SK-N-SH (cell line): ENCODE measurements at regions not wholly inside any gene's neighbourhood (a gene's known extent, or its start where the extent isn't known, plus 50 kb on each side); places are given as distances from the start of the nearest gene placed in this dataset.

Source experiments
- FOSL2 ChIP-seq: IDR thresholded peaks from 2 replicates; pipeline ENCODE4 v1.4.0; 2012; ENCODE audit warnings: low read depth, mild to moderate bottlenecking, moderate library complexity, borderline replicate concordance
- JUND ChIP-seq: IDR thresholded peaks from 2 replicates; pipeline ENCODE4 v1.4.0; 2012
- RFX5 ChIP-seq: IDR thresholded peaks from 2 replicates; pipeline ENCODE4 v1.6.1; 2012; ENCODE audit warnings: mild to moderate bottlenecking, improper control_type of control experiment, low read length
- RXRA ChIP-seq: IDR thresholded peaks from 2 replicates; pipeline ENCODE4 v1.4.0; 2012; ENCODE audit warnings: low read depth, mild to moderate bottlenecking, borderline replicate concordance
- TF ChIP-seq, protein P1 (sequence below): fragments of 200-600 bp; sonication (generic); IDR thresholded peaks from 2 replicates; pipeline ENCODE4 v1.6.1; 2017; ENCODE audit warnings: antibody characterized with exemption, mild to moderate bottlenecking, moderate library complexity
- TF ChIP-seq, protein P2 (sequence below): IDR thresholded peaks from 2 replicates; pipeline ENCODE4 v1.6.1; 2012; ENCODE audit warnings: mild to moderate bottlenecking, low read depth, low read length, moderate library complexity
- TF ChIP-seq, protein P3 (sequence below): IDR thresholded peaks from 2 replicates; pipeline ENCODE4 v1.4.0; 2012; ENCODE audit warnings: low read depth, borderline replicate concordance

DNA sequence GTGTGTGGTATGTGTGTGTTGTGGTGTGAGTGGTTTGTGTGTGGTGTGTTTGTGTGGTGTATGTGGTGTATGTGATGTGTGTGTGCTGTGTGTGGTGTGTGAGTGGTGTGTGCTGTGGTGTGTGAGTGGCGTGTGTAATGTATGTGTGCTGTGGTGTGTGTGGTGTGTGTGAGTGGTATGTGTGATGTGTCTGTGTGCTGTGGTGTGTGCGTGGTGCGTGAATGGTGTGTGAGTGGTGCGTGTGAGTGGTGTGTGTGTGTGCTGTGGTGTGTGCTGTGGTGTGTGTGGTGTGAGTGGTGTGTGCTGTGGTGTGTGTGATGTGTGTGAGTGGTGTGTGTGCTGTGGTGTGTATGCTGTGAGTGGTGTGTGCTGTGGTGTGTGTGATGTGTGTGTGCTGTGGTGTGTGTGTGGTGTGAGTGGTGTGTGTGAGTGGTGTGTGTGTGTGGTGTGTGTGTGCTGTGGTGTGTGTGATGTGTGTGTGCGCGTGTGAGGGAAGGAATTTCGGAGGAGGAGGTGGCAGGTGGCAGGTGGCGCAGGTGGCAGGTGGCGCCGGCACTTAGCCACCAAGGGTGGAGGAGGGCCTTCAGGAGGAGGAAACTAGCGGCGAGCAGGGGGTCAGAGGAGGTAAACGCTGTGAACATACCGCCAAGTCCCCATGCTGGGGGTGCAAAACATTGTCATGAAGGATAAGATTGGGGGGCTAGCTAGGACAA, 191.8 kb downstream of the MELK start:
- TF ChIP-seq RFX5 (no peak), RXRA (no peak), JUND (no peak), FOSL2 (no peak)
- TF ChIP-seq, protein P1, sequence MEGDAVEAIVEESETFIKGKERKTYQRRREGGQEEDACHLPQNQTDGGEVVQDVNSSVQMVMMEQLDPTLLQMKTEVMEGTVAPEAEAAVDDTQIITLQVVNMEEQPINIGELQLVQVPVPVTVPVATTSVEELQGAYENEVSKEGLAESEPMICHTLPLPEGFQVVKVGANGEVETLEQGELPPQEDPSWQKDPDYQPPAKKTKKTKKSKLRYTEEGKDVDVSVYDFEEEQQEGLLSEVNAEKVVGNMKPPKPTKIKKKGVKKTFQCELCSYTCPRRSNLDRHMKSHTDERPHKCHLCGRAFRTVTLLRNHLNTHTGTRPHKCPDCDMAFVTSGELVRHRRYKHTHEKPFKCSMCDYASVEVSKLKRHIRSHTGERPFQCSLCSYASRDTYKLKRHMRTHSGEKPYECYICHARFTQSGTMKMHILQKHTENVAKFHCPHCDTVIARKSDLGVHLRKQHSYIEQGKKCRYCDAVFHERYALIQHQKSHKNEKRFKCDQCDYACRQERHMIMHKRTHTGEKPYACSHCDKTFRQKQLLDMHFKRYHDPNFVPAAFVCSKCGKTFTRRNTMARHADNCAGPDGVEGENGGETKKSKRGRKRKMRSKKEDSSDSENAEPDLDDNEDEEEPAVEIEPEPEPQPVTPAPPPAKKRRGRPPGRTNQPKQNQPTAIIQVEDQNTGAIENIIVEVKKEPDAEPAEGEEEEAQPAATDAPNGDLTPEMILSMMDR: no peak
- TF ChIP-seq, protein P2, sequence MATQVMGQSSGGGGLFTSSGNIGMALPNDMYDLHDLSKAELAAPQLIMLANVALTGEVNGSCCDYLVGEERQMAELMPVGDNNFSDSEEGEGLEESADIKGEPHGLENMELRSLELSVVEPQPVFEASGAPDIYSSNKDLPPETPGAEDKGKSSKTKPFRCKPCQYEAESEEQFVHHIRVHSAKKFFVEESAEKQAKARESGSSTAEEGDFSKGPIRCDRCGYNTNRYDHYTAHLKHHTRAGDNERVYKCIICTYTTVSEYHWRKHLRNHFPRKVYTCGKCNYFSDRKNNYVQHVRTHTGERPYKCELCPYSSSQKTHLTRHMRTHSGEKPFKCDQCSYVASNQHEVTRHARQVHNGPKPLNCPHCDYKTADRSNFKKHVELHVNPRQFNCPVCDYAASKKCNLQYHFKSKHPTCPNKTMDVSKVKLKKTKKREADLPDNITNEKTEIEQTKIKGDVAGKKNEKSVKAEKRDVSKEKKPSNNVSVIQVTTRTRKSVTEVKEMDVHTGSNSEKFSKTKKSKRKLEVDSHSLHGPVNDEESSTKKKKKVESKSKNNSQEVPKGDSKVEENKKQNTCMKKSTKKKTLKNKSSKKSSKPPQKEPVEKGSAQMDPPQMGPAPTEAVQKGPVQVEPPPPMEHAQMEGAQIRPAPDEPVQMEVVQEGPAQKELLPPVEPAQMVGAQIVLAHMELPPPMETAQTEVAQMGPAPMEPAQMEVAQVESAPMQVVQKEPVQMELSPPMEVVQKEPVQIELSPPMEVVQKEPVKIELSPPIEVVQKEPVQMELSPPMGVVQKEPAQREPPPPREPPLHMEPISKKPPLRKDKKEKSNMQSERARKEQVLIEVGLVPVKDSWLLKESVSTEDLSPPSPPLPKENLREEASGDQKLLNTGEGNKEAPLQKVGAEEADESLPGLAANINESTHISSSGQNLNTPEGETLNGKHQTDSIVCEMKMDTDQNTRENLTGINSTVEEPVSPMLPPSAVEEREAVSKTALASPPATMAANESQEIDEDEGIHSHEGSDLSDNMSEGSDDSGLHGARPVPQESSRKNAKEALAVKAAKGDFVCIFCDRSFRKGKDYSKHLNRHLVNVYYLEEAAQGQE: no peak
- TF ChIP-seq, protein P3, sequence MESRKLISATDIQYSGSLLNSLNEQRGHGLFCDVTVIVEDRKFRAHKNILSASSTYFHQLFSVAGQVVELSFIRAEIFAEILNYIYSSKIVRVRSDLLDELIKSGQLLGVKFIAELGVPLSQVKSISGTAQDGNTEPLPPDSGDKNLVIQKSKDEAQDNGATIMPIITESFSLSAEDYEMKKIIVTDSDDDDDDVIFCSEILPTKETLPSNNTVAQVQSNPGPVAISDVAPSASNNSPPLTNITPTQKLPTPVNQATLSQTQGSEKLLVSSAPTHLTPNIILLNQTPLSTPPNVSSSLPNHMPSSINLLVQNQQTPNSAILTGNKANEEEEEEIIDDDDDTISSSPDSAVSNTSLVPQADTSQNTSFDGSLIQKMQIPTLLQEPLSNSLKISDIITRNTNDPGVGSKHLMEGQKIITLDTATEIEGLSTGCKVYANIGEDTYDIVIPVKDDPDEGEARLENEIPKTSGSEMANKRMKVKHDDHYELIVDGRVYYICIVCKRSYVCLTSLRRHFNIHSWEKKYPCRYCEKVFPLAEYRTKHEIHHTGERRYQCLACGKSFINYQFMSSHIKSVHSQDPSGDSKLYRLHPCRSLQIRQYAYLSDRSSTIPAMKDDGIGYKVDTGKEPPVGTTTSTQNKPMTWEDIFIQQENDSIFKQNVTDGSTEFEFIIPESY: no peak
